Frontal cortex (tissue), 3 donors: ENCODE measurements at regions not wholly inside any gene's neighbourhood (a gene's known extent, or its start where the extent isn't known, plus 50 kb on each side); places are given as distances from the start of the nearest gene placed in this dataset.

Source experiments
- DNase-seq, 2 donors: peaks; one replicate each; pipeline ENCODE4 v3.0.0; 2012; ENCODE audit warnings: low spot score in 2 of 2
- FAIRE-seq: peaks from 2 replicates; lab custom pipeline; 2012; peaks lifted over from hg19 to GRCh38; lab: Jason Lieb, UNC
- donor health status: control.
- donor health status: control.
- donor health status: control.

- FAIRE-seq (no peak), DNase-seq (no peak)
Measured at GRCh38 chr10:62618054-62618453, 186.5 kb upstream of the ADO start.

- FAIRE-seq (no peak), DNase-seq (no peak)
Measured at GRCh38 chr10:62618576-62619412, 185.7 kb upstream of the ADO start.

GRCh38 chr10:62619413-62619738 lies 185.1 kb upstream of the ADO start:
- no peak for DNase-seq
- FAIRE-seq, result no peak

- DNase-seq (no peak), FAIRE-seq (no peak)
Measured at GRCh38 chr10:62620491-62620890, 184.0 kb upstream of the ADO start.

- FAIRE-seq (no peak), DNase-seq (no peak)
Measured at GRCh38 chr10:62623223-62623622, 181.3 kb upstream of the ADO start.

- FAIRE-seq (no peak), DNase-seq (no peak)
Measured at GRCh38 chr10:62625484-62625883, 179.0 kb upstream of the ADO start.

- FAIRE-seq, result no peak
- DNase-seq, result no peak
Measured at GRCh38 chr10:62626079-62626478, 178.4 kb upstream of the ADO start.

GRCh38 chr10:62626817-62627216 lies 177.7 kb upstream of the ADO start:
- FAIRE-seq (no peak), DNase-seq (no peak)

- no peak for DNase-seq
- no peak for FAIRE-seq
Measured at GRCh38 chr10:62627983-62628382, 176.5 kb upstream of the ADO start.

GRCh38 chr10:62631241-62631640 lies 173.3 kb upstream of the ADO start:
- FAIRE-seq (no peak), DNase-seq (no peak)

- FAIRE-seq (no peak), DNase-seq (no peak)
Measured at GRCh38 chr10:62632071-62632809, 172.3 kb upstream of the ADO start.

GRCh38 chr10:62633976-62634375 lies 170.5 kb upstream of the ADO start:
- DNase-seq (no peak), FAIRE-seq (no peak)

- FAIRE-seq, result no peak
- DNase-seq, result no peak
Measured at GRCh38 chr10:62634576-62634975, 169.9 kb upstream of the ADO start.

- DNase-seq (no peak), FAIRE-seq (no peak)
Measured at GRCh38 chr10:62635127-62635526, 169.4 kb upstream of the ADO start.

GRCh38 chr10:62636825-62637248 lies 167.7 kb upstream of the ADO start:
- DNase-seq, result no peak
- no peak for FAIRE-seq

- DNase-seq (no peak), FAIRE-seq (no peak)
Measured at GRCh38 chr10:62637249-62638061, 167.1 kb upstream of the ADO start.

GRCh38 chr10:62638062-62638477 lies 166.4 kb upstream of the ADO start:
- FAIRE-seq (no peak), DNase-seq (no peak)

GRCh38 chr10:62639144-62639543 lies 165.4 kb upstream of the ADO start:
- no peak for FAIRE-seq
- DNase-seq, result no peak

GRCh38 chr10:62640411-62640810 lies 164.1 kb upstream of the ADO start:
- FAIRE-seq, result no peak

More at GRCh38 chr10:62640411-62640810, 164.1 kb upstream of the ADO start:
- no peak for DNase-seq
